IMR-90 (cell line): ENCODE measurements at regions not wholly inside any gene's neighbourhood (a gene's known extent, or its start where the extent isn't known, plus 50 kb on each side); places are given as distances from the start of the nearest gene placed in this dataset.

Experiments
- ATAC-seq: fragments of 200-7000 bp; cut with Tn5 transposase; 2 replicates; pipeline ENCODE4 v1.9.1; 2020; ENCODE audit warnings: low read depth, mild to moderate bottlenecking, moderate library complexity
- BruUV-seq: library from RNA; stranded (reverse); fragments of 400-500 nt; replicated peaks from 2 replicates; lab custom pipeline; 2021; lab: Mats Ljungman, UMichigan
- CTCF ChIA-PET: fragments of 300-600 bp; formaldehyde crosslinking; extraction: SDS; loops from one replicate; lab custom pipeline; 2021; ENCODE audit warnings: antibody characterized with exemption; lab: Yijun Ruan, JAX
- POLR2A ChIA-PET: fragments of 300-600 bp; sonication (Branson Sonifier 250); formaldehyde crosslinking; loops from one replicate; lab custom pipeline; 2022; ENCODE audit warnings: antibody characterized with exemption; ENCODE audit not compliant: unreplicated experiment; lab: Charles Lee
- DNase-seq: peaks from one replicate; pipeline ENCODE4 v3.0.0; 2013
- H2AFZ ChIP-seq: replicated peaks from 2 replicates; pipeline ENCODE3; 2013; ENCODE audit warnings: low read length, mild to moderate bottlenecking; ENCODE audit not compliant: poor library complexity
- H2AK5ac ChIP-seq: 2 replicates; pipeline ENCODE4 v1.6.1; 2013; ENCODE audit warnings: low read depth, low read length, inconsistent platforms
- H2AK9ac ChIP-seq: replicated peaks from 2 replicates; pipeline ENCODE3; 2013; ENCODE audit warnings: mild to moderate bottlenecking, low read depth, low read length, moderate library complexity; ENCODE audit not compliant: poor library complexity
- H2BK120ac ChIP-seq: 2 replicates; pipeline ENCODE4 v1.6.1; 2013; ENCODE audit warnings: low read depth, low read length, inconsistent platforms
- H2BK15ac ChIP-seq: 3 replicates; pipeline ENCODE4 v1.6.1; 2013; ENCODE audit warnings: low read depth, low read length, inconsistent platforms
- H2BK20ac ChIP-seq: 2 replicates; pipeline ENCODE4 v1.6.1; 2013; ENCODE audit warnings: low read depth, mild to moderate bottlenecking, inconsistent platforms, low read length, moderate library complexity
- H2BK5ac ChIP-seq: 2 replicates; pipeline ENCODE4 v1.6.1; 2013; ENCODE audit warnings: mild to moderate bottlenecking, low read depth, low read length, inconsistent platforms; ENCODE audit not compliant: poor library complexity, severe bottlenecking
- H3K14ac ChIP-seq: replicated peaks from 2 replicates; pipeline ENCODE4 v1.6.1; 2013; ENCODE audit warnings: low read depth, low read length, inconsistent platforms
- H3K18ac ChIP-seq: 2 replicates; pipeline ENCODE4 v1.6.1; 2013; ENCODE audit warnings: low read depth, low read length, control low read depth
- H3K23ac ChIP-seq: 2 replicates; pipeline ENCODE4 v1.6.1; 2013; ENCODE audit warnings: low read depth, low read length, inconsistent platforms
- H3K27ac ChIP-seq: 2 replicates; pipeline ENCODE4 v1.5.1; 2013; ENCODE audit warnings: mild to moderate bottlenecking, control low read depth, low read length; ENCODE audit not compliant: insufficient read depth
- H3K27me3 ChIP-seq: 2 replicates; pipeline ENCODE4 v1.6.1; 2013; ENCODE audit warnings: low read length; ENCODE audit not compliant: control insufficient read depth, insufficient read depth
- H3K36me3 ChIP-seq: 2 replicates; pipeline ENCODE4 v1.6.1; 2013; ENCODE audit warnings: low read length, mixed read lengths; ENCODE audit not compliant: control insufficient read depth, insufficient read depth
- H3K4ac ChIP-seq: 2 replicates; pipeline ENCODE4 v1.6.1; 2013; ENCODE audit warnings: low read depth, low read length, inconsistent platforms
- H3K4me1 ChIP-seq: 2 replicates; pipeline ENCODE4 v1.6.1; 2013; ENCODE audit warnings: low read length, mixed read lengths; ENCODE audit not compliant: control insufficient read depth, insufficient read depth
- H3K4me2 ChIP-seq: 2 replicates; pipeline ENCODE4 v1.6.1; 2013; ENCODE audit warnings: low read depth, mild to moderate bottlenecking, control low read depth, low read length, moderate library complexity
- H3K4me3 ChIP-seq: 2 replicates; pipeline ENCODE4 v1.5.1; 2013; ENCODE audit warnings: low read depth, mild to moderate bottlenecking, control low read depth, low read length, moderate library complexity; ENCODE audit not compliant: insufficient read depth
- H3K56ac ChIP-seq: 2 replicates; pipeline ENCODE4 v1.6.1; 2013; ENCODE audit warnings: low read length, inconsistent platforms; ENCODE audit not compliant: insufficient read depth; ENCODE audit errors: extremely low read depth
- H3K79me1 ChIP-seq, 2 experiments: 2 replicates each; pipeline ENCODE4 v1.6.1; 2013; ENCODE audit warnings: low read length in 2 of 2, inconsistent platforms in 1 of 2, low read depth in 1 of 2
- H3K9ac ChIP-seq: 2 replicates; pipeline ENCODE4 v1.6.1; 2013; ENCODE audit warnings: low read depth, low read length, control low read depth
- H3K9me1 ChIP-seq: 2 replicates; pipeline ENCODE4 v1.6.1; 2013; ENCODE audit warnings: low read length, inconsistent platforms; ENCODE audit not compliant: insufficient read depth
- H3K9me3 ChIP-seq: 2 replicates; pipeline ENCODE4 v1.6.1; 2013; ENCODE audit warnings: low read length; ENCODE audit not compliant: control insufficient read depth, insufficient read depth
- H4K20me1 ChIP-seq: 2 replicates; pipeline ENCODE4 v1.6.1; 2013; ENCODE audit warnings: low read length, inconsistent platforms; ENCODE audit not compliant: insufficient read depth
- H4K5ac ChIP-seq: 2 replicates; pipeline ENCODE4 v1.6.1; 2013; ENCODE audit warnings: mild to moderate bottlenecking, low read depth, low read length, control low read depth
- H4K8ac ChIP-seq, 2 experiments: 2 replicates each; pipeline ENCODE4 v1.6.1; 2013; ENCODE audit warnings: low read depth in 2 of 2, low read length in 2 of 2, control low read depth in 1 of 2, inconsistent platforms in 1 of 2
- H4K91ac ChIP-seq: 2 replicates; pipeline ENCODE4 v1.6.1; 2013; ENCODE audit warnings: low read depth, low read length, inconsistent platforms; ENCODE audit not compliant: insufficient read depth
- MXI1 ChIP-seq: IDR thresholded peaks from 2 replicates; pipeline ENCODE4 v1.6.1; 2012; ENCODE audit warnings: low read depth, mild to moderate bottlenecking, low read length, moderate library complexity, borderline replicate concordance
- RCOR1 ChIP-seq: IDR thresholded peaks from 2 replicates; pipeline ENCODE4 v1.6.1; 2012; ENCODE audit warnings: mild to moderate bottlenecking, low read length, improper control_type of control experiment; ENCODE audit not compliant: insufficient replicate concordance
- WGBS, 2 experiments: methylation state at CpG; one replicate each; pipeline versions ENCODE4 v1.1.5 to v1.1.7; 2013; ENCODE audit warnings: missing lambda C conversion rate in 2 of 2; ENCODE audit not compliant: insufficient read length in 1 of 2; ENCODE audit errors: extremely low coverage in 2 of 2; 5-methylcytosine and 5-hydroxymethylcytosine counted together
- dilution Hi-C: fragments of 300-500 bp; cut with HindIII; formaldehyde crosslinking; loops from one replicate; pipeline ENCODE4 v1.14.3; 2018; ENCODE audit warnings: low sequenced_read_pairs; ENCODE audit not compliant: unreplicated experiment
- in situ Hi-C: fragments of 300-500 bp; cut with MboI; formaldehyde crosslinking; loops from 3 replicates; pipeline ENCODE4 v1.14.3; 2019; ENCODE audit warnings: low sequenced_read_pairs, inconsistent platforms, mixed read lengths
- intact Hi-C: fragments of 100-400 bp; cut with micrococcal nuclease; formaldehyde crosslinking; loops from 2 replicates; pipeline ENCODE4 v1.10.0; 2022

GRCh38 chr19:28463493-28464053, 749.4 kb downstream of the UQCRFS1 start:
- peaks cover 17% of the 10 kb centered on the region; the same call in 1 of the 2 replicates for H3K9me3 ChIP-seq
- no peak overlapping the region for H2BK20ac ChIP-seq
- no peak overlapping the region for H3K56ac ChIP-seq
- no peaks in the 10 kb centered on the region for H3K36me3 ChIP-seq
- H4K20me1 ChIP-seq = no peaks in the 10 kb centered on the region
- H3K4me3 ChIP-seq = no peak overlapping the region
- no peak overlapping the region for H2AFZ ChIP-seq
- no peak for DNase-seq
- no peak overlapping the region for H3K23ac ChIP-seq
- no peak overlapping the region for H4K8ac ChIP-seq
- no peaks in the 10 kb centered on the region for H3K27me3 ChIP-seq
- H2BK5ac ChIP-seq = no peak overlapping the region
- CTCF ChIA-PET = no interaction called here
- no peak overlapping the region for H3K4me2 ChIP-seq
- H2BK120ac ChIP-seq = no peak overlapping the region
- no peak overlapping the region for H2AK9ac ChIP-seq
- H3K4ac ChIP-seq = no peak overlapping the region
- TF ChIP-seq MXI1 (no peak), RCOR1 (no peak)
- H3K4me1 ChIP-seq = no peaks in the 10 kb centered on the region
- no peak overlapping the region for H3K18ac ChIP-seq
- in situ Hi-C loops = no loop called here
- no peak overlapping the region for H3K27ac ChIP-seq
- dilution Hi-C loops = no loop called here
- H2BK15ac ChIP-seq = no peak overlapping the region
- POLR2A ChIA-PET = no interaction called here
- no TSS peak for BruUV-seq
- intact Hi-C loops = no loop called here
- ATAC-seq = no peak
- no peaks in the 10 kb centered on the region for H3K9me1 ChIP-seq
- no peak overlapping the region for H2AK5ac ChIP-seq
- no peak overlapping the region for H3K14ac ChIP-seq
- H4K5ac ChIP-seq = no peak overlapping the region
- H4K91ac ChIP-seq = no peak overlapping the region
- H3K79me1 ChIP-seq = no peaks in the 10 kb centered on the region
- H3K9ac ChIP-seq = no peak overlapping the region
- no CpG with 5 or more reads among the region's 5 CpGs for WGBS, 2 experiments
